HG03108 (cell line): ENCODE measurements at regions not wholly inside any gene's neighbourhood (a gene's known extent, or its start where the extent isn't known, plus 50 kb on each side); places are given as distances from the start of the nearest gene placed in this dataset.

ENCODE experiments used
- ATAC-seq: cut with Tn5 transposase; IDR thresholded peaks from one replicate; pipeline ENCODE4 v1.9.1; 2021; ENCODE audit warnings: moderate library complexity; ENCODE audit not compliant: unreplicated experiment

GRCh38 chr4:187940299-187940698 lies 55.3 kb upstream of the ZFP42 start:
- ATAC-seq: no peak

- ATAC-seq: no peak
Measured at GRCh38 chr4:187942968-187943367, 52.6 kb upstream of the ZFP42 start.

- no peak for ATAC-seq
Measured at GRCh38 chr4:187944179-187944578, 51.4 kb upstream of the ZFP42 start.
